ENCODE measurements at regions not wholly inside any gene's neighbourhood (a gene's known extent, or its start where the extent isn't known, plus 50 kb on each side); places are given as distances from the start of the nearest gene placed in this dataset.

GRCh38 chr14:30214014-30214413 lies 286.4 kb upstream of the PRKD1 start:
- TF ChIP-seq, protein P1, sequence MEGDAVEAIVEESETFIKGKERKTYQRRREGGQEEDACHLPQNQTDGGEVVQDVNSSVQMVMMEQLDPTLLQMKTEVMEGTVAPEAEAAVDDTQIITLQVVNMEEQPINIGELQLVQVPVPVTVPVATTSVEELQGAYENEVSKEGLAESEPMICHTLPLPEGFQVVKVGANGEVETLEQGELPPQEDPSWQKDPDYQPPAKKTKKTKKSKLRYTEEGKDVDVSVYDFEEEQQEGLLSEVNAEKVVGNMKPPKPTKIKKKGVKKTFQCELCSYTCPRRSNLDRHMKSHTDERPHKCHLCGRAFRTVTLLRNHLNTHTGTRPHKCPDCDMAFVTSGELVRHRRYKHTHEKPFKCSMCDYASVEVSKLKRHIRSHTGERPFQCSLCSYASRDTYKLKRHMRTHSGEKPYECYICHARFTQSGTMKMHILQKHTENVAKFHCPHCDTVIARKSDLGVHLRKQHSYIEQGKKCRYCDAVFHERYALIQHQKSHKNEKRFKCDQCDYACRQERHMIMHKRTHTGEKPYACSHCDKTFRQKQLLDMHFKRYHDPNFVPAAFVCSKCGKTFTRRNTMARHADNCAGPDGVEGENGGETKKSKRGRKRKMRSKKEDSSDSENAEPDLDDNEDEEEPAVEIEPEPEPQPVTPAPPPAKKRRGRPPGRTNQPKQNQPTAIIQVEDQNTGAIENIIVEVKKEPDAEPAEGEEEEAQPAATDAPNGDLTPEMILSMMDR (IDR thresholded peaks at IDR 0.05): no peak
- no peak for TF ChIP-seq POLR2A (IDR thresholded peaks at IDR 0.05)

Measured in lower leg skin (tissue), 3 donors.